HG02885 (cell line): ENCODE measurements at regions not wholly inside any gene's neighbourhood (a gene's known extent, or its start where the extent isn't known, plus 50 kb on each side); places are given as distances from the start of the nearest gene placed in this dataset.
"Not testable (repeated sequence)": the region's sequence is repeated elsewhere in the genome, so short reads cannot be mapped to it uniquely, and the experiment has no call there.

Source experiments
- ATAC-seq: cut with Tn5 transposase; IDR thresholded peaks from one replicate; pipeline ENCODE4 v1.9.1; 2021; ENCODE audit warnings: mild to moderate bottlenecking; ENCODE audit not compliant: unreplicated experiment, poor library complexity

DNA sequence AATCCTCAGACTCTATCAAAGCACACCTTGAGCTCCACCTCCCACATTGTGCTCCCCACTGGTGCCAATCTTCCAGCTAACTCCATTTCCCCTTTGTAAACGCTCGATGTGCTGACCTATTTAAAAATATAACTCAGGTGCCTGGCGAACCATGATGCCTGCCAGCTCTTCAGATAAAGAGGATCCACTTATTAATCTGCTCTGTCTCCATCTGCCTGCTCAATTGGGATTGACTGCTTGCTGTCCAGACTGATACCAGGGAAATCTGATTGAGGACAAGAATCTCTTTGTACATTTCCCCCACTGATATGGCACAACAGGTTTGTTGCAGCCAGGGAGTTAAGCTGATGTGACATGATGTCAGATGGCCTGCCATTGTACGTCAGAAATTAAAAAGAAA lies 2036.5 kb upstream of the CELF4 start:
- no peak for ATAC-seq

DNA sequence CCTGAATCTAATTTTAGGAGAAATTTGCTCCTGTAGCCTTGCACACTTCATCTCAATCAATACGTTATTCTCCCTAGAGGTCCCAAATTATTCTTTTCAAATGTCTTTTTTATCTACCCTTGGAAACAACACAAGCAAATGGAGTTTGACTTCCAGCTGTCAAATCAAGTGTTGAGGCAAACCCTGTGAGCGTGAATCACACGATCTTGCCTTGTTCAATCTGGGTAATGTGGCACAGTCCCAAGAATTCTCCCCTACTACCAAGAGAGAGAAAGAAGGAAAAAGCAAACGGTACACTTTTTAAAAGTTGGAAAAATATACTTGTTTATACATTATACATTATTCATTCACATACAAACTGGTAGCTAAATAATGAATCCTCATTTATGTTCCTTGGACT lies 2035.3 kb upstream of the CELF4 start:
- ATAC-seq = no peak

DNA sequence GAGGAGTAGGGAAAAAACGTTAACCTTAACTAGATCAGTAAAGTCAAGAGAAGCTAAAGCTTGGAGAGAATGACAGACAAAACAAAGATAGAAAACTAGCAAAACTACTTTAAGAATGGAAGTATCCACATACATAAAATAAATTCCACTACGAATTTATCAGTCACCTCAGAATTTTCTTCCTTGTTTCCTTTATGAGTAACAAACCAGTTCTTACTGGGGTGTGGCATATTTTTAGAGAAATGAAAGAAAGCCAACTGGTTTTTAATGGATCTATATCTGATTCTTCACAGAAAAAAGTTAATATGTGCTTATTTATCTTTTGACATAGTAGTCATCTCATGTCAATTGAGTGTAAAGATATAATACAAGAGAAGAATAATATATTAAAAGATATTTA lies 2033.7 kb upstream of the CELF4 start:
- ATAC-seq = no peak

DNA sequence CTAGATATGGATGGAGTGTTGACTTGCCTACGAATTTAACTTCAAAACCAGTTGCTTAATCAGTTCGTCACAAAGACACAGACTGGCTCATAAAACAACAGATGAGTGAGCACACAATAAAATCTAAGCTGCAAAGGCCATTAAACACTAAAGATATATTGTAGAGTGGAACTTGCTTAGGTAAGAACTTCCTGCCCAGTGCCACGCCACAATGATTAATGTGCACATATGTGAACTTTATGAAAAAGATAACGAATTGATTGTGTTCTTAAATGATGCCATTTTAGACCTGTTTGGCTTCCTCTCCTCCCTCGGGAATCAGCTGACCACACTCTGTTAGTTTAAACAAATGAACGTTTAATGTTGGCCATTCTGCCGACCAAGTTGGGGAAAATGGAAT lies 2031.3 kb upstream of the CELF4 start:
- ATAC-seq = no peak

DNA sequence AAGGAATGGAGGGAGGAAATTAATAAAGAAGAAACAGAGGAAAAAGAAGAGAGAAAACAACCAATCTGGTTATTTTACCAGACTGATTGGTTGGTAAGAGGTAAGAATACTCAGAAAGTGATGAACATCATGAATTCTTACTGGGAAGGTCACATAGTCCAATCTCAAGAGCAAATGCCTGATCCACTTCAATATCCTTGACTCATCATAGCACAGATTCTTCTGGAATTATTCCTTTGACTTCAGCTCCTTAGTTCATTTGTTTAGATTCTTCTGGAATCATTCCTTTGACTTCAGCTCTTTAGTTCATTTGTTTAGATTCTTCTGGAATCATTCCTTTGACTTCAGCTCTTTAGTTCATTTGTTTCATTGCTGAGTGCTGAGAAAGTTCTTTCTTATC lies 2030.6 kb upstream of the CELF4 start:
- no peak for ATAC-seq

DNA sequence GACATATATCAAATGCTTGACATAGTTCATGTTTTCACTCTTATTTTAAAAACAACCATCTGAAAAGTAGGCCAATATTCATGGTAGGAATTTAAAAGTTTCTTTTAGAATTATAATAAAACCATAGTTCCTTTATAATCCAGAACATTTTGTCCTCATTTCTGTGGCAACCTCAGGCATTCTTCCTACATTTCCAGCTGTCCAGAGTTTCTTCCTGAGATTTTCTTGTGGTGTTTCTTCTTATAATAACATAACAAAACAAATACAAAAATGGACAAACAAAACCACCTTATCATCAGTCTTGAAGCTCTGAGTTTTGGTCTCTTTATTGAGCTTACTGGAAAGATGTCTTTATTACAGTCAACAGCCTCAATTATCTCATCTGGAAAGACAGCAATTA lies 2028.6 kb upstream of the CELF4 start:
- ATAC-seq = no peak

DNA sequence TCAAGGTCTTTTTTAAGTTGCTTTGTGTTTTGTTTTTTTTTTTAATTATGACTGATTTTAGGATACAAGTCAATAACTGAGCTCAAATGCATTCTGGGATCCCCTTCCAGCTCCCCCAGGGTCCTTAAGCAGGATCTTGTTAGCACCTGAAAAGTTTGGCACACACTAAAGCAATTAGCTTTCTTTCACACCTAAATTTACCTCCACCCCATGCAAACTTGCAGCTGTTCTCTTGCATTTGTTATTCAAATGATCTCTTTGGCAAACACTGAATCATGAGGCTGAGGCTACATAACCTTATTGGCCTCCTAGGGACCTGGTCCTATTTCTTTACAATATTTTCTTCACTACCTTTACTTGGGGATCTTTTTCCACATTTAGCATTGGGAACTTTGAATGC lies 2026.1 kb upstream of the CELF4 start:
- no peak for ATAC-seq

DNA sequence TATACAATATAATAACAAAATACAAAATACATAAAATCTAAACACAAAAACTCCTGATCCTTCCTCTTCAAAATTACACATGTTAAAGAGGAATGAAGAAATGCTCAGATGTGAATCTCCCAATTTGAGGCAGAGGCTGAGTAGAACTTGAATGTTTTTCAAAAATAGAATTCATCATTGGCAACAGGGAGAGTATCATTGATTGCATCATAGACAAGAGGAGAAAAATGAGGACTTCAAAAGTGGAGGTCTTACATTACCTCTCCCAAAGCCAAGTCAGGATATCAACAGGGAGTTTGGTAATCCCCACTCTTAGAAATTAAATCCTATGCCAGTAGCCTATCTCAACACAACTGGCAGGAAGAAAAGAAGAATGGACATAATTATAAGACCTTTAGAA lies 2023.9 kb upstream of the CELF4 start:
- no peak for ATAC-seq

DNA sequence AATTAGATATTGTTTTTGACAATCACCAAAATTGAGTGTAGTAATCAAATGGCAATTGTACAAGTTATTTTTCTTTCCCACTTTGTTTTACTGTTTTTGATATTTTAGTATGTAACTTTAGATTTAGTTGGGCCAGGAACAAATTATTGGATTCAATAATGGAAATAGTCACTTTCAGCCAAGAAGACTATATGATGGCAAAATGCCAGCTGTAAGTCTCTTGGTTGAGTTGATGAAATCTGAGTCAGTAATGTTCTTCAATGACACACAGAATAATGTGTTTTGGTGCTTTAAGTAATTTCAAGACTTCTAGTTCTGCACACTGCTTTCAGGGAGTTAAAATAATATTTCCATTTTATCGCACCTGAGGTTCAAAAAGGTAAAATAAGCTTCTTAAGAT lies 2022.0 kb upstream of the CELF4 start:
- ATAC-seq = no peak

DNA sequence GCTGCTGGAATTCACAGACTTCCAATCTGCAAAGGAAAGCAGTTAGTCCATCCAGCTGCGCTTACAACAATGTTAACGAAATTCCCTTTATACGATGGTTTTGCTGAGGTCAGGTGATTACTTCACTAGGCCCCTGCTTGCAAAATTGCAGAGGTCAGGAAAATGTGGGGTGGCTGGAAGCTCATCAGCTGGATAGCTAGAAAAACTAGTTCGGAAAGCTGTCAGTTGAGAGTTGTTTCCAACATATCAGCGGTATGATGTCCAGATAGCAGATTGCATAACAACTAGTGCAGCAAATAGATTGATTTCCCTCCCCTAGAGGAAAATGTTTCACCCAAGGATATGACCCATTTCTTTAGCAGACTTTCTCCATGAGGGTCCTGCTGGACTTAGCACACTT lies 2021.1 kb upstream of the CELF4 start:
- ATAC-seq = no peak

DNA sequence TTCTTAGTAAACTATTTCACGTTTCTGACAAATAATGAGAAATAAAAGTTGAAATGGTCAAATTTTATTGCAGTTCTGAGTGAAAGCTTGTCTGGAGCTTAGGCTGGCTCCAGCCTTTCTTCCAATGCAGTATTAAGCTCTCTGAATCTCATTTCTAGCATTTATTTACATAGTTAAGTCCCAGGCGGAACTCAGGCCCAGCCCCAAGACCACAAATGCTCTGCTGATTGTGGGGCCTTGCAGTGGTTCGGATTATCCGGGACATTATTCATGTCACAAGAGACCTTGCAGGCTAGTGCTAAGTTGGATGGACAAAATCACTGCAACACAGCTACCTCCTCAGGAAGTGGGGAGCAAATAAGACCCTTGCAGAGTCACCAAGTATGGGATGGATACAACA lies 2009.3 kb upstream of the CELF4 start:
- ATAC-seq = no peak

DNA sequence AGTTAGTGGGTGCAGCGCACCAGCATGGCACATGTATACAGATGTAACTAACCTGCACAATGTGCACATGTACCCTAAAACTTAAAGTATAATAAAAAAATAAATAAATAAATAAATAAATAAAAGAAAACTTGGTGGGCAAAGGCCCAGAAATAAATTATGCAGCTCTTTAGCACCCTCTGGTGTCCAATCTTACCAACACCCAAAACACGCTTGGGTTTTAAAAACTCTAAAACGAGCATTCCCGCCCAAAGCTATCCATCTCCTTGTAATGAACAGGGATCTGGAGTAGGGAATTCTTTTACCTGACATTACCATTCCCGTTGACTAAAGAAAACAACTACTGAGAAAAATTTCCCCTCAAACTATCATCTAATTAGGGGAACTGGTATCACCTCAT lies 2005.9 kb upstream of the CELF4 start:
- no peak for ATAC-seq

DNA sequence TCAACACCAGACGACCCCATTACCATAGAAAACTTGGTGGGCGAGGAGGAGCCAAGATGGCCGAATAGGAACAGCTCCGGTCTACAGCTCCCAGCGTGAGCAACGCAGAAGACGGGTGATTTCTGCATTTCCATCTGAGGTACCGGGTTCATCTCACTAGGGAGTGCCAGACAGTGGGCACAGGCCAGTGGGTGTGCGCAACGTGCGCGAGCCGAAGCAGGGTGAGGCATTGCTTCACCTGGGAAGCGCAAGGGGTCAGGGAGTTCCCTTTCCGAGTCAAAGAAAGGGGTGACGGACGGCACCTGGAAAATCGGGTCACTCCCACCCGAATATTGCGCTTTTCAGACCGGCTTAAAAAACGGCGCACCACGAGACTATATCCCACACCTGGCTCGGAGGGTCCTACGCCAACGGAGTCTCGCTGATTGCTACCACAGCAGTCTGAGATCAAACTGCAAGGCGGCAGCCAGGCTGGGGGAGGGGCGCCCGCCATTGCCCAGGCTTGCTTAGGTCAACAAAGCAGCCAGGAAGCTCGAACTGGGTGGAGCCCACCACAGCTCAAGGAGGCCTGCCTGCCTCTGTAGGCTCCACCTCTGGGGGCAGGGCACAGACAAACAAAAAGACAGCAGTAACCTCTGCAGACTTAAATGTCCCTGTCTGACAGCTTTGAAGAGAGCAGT lies 2000.1 kb upstream of the CELF4 start:
- ATAC-seq = not testable (repeated sequence)

DNA sequence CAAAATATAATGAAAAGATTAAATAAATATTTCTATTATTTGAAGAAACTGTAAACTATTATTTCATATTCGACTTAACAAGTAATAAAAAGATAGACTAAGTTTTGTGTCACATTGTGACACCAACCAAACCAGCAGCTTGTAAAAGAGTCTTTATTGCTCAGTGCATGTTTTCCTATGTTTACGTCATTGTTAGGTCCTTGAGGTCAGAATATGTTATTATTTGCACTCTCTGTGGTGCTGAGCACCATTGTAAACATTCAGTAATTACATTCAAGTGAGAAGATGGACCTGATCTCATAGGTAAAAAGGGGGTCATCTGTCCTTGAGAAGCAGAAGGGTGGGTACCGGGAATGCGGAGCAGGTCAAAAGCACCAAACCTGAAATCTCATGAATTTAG lies 1999.1 kb upstream of the CELF4 start:
- no peak for ATAC-seq

DNA sequence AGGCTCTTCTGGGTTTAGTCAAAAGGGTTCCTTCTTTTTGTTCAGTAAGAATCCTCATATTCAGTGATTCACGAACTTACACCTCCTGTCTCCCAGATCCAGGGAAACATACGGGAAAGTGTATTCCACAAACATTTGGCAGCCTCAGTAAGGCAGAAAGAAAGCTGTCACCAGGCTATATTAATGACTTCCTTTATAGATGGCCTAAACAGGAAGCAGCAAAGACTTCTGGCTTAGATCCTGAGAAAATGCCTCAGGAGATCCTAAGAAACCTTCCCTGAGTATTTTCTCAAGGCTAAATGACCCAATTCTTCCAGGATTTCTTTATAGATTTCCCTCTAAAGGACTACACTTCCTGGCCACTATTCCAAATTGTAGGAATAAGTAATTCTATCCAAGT lies 1995.5 kb upstream of the CELF4 start:
- no peak for ATAC-seq

DNA sequence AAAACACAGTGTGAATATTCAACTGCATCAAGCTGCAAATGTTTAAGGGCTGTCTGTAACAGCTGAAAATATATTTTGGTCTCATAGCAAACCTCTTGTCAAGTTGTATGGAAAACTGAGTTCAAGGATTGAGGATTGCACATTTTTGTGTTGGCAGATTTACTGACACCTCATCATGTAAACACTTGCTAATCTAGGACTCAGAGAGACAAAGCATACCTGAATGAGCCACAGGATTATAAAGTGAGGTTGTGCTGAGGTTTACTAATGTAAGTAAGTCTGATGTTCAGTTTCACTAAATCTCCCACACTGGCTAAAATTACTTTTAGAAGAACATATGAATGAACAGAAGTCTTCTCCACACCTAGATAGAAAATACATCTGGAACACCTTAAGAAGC lies 1993.1 kb upstream of the CELF4 start:
- no peak for ATAC-seq

DNA sequence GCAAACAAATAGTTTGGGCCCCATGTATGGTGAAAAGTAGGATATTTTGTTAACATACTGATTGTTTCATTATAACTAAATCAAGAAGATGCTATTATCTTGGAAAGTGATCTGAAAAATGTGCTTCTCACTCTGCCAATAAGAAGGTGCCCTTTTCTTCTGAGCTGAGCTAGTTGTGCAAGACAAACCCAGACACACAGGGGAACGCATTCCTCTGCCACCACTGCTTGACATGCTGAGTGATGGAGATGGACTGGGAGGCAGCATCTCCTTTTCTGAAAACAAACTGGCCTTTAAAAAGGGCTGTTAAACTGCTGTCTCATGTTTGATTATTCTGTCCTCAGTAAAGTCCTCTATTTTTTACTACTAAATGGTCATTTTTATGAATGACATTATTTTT lies 1989.9 kb upstream of the CELF4 start:
- no peak for ATAC-seq

DNA sequence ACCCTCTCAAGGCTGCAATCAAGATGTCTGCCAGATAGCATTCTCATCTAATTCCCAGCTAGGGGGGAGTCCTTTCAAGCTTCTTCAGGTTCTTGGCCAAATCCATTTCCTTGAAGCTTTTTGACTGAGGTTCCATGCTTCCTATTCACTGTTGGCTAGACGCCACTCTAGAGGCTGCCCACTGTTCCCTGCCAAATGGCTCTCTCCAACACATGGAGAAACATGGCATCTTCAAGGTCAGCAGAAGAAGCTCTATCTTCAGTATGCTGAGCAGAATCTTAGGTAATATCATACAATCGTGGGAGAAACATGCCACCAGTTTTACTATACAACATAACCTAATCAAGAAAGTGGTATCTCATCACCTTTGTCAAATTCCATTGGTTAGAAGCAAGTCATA lies 1985.1 kb upstream of the CELF4 start:
- no peak for ATAC-seq

DNA sequence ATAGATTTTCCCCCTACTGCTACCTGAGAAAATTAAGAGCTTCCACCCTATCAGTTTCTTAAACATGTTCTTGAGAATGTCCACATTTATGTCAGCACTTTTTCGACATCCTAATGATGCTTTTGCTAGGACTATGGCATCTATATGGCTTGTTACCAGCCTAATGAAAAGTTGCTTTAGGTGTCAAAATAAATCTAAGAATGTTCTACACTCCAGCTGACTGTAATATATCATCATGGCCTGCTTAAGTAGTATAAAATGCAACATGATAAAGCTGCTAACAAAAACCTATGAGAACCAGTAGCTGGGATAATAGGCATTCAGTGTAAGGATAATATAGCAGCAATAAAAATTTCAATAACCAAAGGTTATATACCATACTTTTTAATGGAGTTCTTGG lies 1983.5 kb upstream of the CELF4 start:
- no peak for ATAC-seq

DNA sequence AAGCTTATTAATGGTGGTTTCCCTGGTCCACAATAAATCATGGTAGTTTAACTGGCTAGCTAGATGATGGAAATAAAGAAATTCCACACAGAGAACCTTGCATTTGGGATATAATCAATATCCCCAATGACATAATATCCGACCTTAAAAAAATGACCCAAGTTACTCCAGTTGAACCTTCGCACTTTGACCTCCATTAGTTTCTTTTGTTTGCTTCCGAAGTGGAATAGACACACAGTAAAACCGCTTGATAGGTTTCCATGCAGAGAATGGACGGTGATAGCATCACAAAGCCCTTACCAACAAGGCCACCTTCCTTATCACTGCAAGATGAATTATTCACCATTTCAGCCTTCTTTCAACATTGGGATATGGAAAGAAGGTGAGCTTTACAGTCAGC lies 1966.1 kb upstream of the CELF4 start:
- no peak for ATAC-seq

DNA sequence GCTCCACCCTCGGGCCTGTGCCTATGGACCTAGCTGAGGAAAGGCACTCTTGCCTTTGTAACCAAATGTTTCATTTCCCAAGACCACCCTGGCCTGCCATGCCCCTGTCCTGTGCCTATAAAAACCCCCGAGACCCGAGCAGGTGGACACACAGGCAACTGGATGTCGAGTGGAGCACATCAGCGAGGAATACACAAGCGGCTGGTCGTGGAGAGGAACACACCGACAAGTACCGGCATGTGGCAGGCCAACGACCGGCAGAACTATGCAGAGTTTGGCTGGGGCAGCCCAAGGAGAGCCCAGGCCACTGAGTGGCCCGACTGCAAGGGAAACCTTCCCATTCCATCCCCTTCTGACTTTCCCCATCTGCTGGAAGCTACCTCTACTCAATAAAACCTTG lies 1963.8 kb upstream of the CELF4 start:
- ATAC-seq = no peak

DNA sequence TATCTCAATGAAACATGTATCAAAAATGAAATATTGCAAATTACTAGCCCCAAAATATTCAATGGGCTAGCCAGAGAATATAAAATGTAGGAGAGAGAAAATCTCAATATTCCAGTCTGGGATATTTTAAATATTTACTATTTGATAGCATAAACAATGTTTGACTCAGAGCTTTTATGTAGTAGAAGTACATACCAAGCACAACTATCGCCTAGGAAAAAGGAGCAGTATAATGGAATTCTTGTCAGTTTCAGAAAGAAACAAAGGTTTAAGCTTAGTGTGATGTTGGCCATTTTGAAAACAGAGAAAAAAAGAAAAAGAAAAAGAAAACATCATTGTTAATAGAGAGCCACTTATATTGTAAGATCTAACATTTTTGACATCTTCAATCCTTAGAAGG lies 1961.9 kb upstream of the CELF4 start:
- ATAC-seq = no peak

DNA sequence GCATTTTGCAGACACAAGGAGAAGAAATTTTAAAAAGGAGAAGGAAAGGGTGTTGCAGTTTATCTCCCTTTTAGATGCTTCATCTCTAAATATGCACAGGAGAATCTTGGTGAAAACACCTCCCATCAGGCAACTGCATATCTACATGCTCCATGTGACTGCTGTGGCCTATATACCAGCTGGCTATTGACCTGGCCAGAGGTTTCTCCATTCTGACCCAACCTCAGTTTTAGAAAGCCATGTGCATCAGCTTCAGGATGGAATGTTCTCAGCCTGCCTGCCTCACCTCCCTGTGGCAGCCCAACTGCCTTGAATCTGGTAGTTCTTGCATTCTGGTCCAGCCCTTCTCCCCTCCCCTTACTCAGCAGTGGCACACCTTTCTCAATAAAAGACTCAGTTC lies 1958.8 kb upstream of the CELF4 start:
- ATAC-seq = no peak
